GM12801 (cell line): ENCODE measurements at regions not wholly inside any gene's neighbourhood (a gene's known extent, or its start where the extent isn't known, plus 50 kb on each side); places are given as distances from the start of the nearest gene placed in this dataset.

ENCODE experiments used
- CTCF ChIP-seq: IDR thresholded peaks from one replicate; pipeline ENCODE4 v1.5.1; 2011; ENCODE audit warnings: control low read depth; ENCODE audit not compliant: insufficient read length; ENCODE audit errors: extremely low read depth

- no peak for TF ChIP-seq CTCF
These were observed 240.0 kb upstream of the NFE2L3 start for GRCh38 chr7:25911738-25912607.

- no peak for TF ChIP-seq CTCF
These were observed 238.3 kb upstream of the NFE2L3 start for GRCh38 chr7:25913598-25914224.

GRCh38 chr7:25918731-25919130 is 233.3 kb upstream of the NFE2L3 start:
- TF ChIP-seq CTCF: no peak

- no peak for TF ChIP-seq CTCF
These were observed 229.7 kb upstream of the NFE2L3 start for GRCh38 chr7:25922296-25922695.

GRCh38 chr7:25923741-25924460 is 228.1 kb upstream of the NFE2L3 start:
- no peak for TF ChIP-seq CTCF

GRCh38 chr7:25926009-25926408 is 226.0 kb upstream of the NFE2L3 start:
- no peak for TF ChIP-seq CTCF

GRCh38 chr7:25926451-25926850 is 225.5 kb upstream of the NFE2L3 start:
- TF ChIP-seq CTCF: no peak
